Kidney (tissue), 13 donors: ENCODE measurements at regions not wholly inside any gene's neighbourhood (a gene's known extent, or its start where the extent isn't known, plus 50 kb on each side); places are given as distances from the start of the nearest gene placed in this dataset.

Experiments
- DNase-seq, 5 donors: peaks; one replicate each; pipeline ENCODE4 v3.0.0-alpha.2; 2013 to 2020
- FAIRE-seq: peaks from 2 replicates; lab custom pipeline; 2012; peaks lifted over from hg19 to GRCh38; lab: Jason Lieb, UNC
- H3K27ac ChIP-seq, 2 donors: one replicate each; pipeline ENCODE4 v1.7.0; 2013; ENCODE audit warnings: low read depth in 2 of 2, low read length in 2 of 2, inconsistent platforms in 1 of 2
- H3K27me3 ChIP-seq: one replicate; pipeline ENCODE4 v1.7.1; 2013; ENCODE audit warnings: low read length, inconsistent platforms; ENCODE audit not compliant: control insufficient read depth, insufficient read depth
- H3K36me3 ChIP-seq, 3 donors: one replicate each; pipeline versions ENCODE4 v1.7.0 to v1.7.1; 2013; ENCODE audit warnings: low read length in 3 of 3, control low read depth in 1 of 3, inconsistent platforms in 1 of 3; ENCODE audit not compliant: insufficient read depth in 3 of 3, control insufficient read depth in 2 of 3
- H3K4me1 ChIP-seq, 3 donors: one replicate each; pipeline versions ENCODE4 v1.7.0 to v1.7.1; 2013; ENCODE audit warnings: low read length in 3 of 3, inconsistent platforms in 1 of 3, low read depth in 1 of 3; ENCODE audit not compliant: control insufficient read depth in 2 of 3, insufficient read depth in 2 of 3
- H3K4me3 ChIP-seq, 3 donors: one replicate each; pipeline versions ENCODE4 v1.7.0 to v1.8.1; 2013; ENCODE audit warnings: low read length in 3 of 3, control low read depth in 1 of 3, inconsistent platforms in 1 of 3
- H3K9ac ChIP-seq, 3 donors: one replicate each; pipeline versions ENCODE4 v1.7.0 to v1.7.1; 2013; ENCODE audit warnings: low read length in 3 of 3, control low read depth in 1 of 3, inconsistent platforms in 1 of 3
- H3K9me3 ChIP-seq, 3 donors: one replicate each; pipeline versions ENCODE4 v1.7.0 to v1.7.1; 2013; ENCODE audit warnings: low read length in 3 of 3, control low read depth in 1 of 3, inconsistent platforms in 1 of 3; ENCODE audit not compliant: control insufficient read depth in 2 of 3, insufficient read depth in 1 of 3
- intact Hi-C: fragments of 100-400 bp; cut with DNase I; formaldehyde crosslinking; loops from one replicate; pipeline ENCODE4 v1.11.1; 2022
- TF ChIP-seq, protein P1 (sequence below): IDR thresholded peaks from 3 replicates; pipeline ENCODE4 v1.5.1; 2012; ENCODE audit warnings: mild to moderate bottlenecking, moderate library complexity, borderline replicate concordance; ENCODE audit not compliant: insufficient read depth; ENCODE audit errors: extremely low read depth
- donor health status: control.
- donor health status: control.
- donor health status: control.
- donor health status: control.
- donor health status: control.
- donor health status: DM: yes; HTN: yes; CAD: no.
- donor health status: Normal renal cell carcinoma (clear cell type).

DNA sequence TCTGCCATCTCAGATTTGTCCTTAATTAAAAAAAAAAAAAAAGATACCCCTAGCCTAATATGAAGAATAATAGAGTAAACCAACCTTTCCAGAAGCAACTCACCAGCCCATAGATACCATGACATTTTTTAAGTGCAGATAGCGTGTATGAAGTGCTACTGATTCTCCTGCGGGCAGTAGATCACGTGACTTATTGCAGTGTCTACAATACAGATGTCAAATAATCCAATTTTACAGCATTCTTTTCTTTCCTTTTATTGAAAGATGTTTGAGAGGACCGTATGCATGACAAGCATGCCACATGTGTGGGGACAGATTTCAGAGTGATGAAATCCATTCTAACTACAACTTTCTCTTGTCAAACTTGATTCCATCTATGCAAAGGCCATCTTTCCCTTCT, 232.9 kb upstream of the SP4 start:
- intact Hi-C loops = no loop called here
- FAIRE-seq (no peak), DNase-seq (no peak)
- no peak overlapping the region for H3K4me3 ChIP-seq
- no peaks in the 10 kb centered on the region for H3K36me3 ChIP-seq
- no peaks in the 10 kb centered on the region for H3K27me3 ChIP-seq
- TF ChIP-seq, protein P1, sequence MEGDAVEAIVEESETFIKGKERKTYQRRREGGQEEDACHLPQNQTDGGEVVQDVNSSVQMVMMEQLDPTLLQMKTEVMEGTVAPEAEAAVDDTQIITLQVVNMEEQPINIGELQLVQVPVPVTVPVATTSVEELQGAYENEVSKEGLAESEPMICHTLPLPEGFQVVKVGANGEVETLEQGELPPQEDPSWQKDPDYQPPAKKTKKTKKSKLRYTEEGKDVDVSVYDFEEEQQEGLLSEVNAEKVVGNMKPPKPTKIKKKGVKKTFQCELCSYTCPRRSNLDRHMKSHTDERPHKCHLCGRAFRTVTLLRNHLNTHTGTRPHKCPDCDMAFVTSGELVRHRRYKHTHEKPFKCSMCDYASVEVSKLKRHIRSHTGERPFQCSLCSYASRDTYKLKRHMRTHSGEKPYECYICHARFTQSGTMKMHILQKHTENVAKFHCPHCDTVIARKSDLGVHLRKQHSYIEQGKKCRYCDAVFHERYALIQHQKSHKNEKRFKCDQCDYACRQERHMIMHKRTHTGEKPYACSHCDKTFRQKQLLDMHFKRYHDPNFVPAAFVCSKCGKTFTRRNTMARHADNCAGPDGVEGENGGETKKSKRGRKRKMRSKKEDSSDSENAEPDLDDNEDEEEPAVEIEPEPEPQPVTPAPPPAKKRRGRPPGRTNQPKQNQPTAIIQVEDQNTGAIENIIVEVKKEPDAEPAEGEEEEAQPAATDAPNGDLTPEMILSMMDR = no peak
- no peaks in the 10 kb centered on the region for H3K4me1 ChIP-seq
- H3K27ac ChIP-seq = no peak overlapping the region
- no peak overlapping the region for H3K9ac ChIP-seq
- H3K9me3 ChIP-seq = no peaks in the 10 kb centered on the region

DNA sequence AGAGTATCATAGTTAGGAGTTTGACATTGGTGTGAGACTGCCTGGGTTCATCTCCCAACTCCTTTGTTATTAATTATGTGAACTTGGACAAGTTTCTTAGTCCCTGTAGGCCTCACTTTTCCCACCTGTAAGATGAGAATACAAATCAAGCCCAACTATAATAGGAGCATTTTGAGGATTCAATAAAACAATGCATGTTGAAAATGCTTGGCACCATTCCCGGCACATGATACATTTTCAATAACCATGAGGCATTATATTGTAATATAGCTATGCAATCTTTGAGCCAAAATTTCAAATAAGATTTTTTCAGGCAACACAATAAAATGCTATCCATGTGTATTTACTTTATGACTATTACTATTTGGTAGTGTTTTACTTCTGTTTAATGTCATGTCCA, 229.0 kb upstream of the SP4 start:
- TF ChIP-seq, protein P1 = no peak
- no peaks in the 10 kb centered on the region for H3K9me3 ChIP-seq
- H3K9ac ChIP-seq = no peak overlapping the region
- H3K4me3 ChIP-seq = no peak overlapping the region
- no peak overlapping the region for H3K27ac ChIP-seq
- no peaks in the 10 kb centered on the region for H3K36me3 ChIP-seq
- FAIRE-seq = no peak
- DNase-seq = no peak
- intact Hi-C loops = no loop called here
- H3K27me3 ChIP-seq = no peaks in the 10 kb centered on the region
- no peaks in the 10 kb centered on the region for H3K4me1 ChIP-seq

DNA sequence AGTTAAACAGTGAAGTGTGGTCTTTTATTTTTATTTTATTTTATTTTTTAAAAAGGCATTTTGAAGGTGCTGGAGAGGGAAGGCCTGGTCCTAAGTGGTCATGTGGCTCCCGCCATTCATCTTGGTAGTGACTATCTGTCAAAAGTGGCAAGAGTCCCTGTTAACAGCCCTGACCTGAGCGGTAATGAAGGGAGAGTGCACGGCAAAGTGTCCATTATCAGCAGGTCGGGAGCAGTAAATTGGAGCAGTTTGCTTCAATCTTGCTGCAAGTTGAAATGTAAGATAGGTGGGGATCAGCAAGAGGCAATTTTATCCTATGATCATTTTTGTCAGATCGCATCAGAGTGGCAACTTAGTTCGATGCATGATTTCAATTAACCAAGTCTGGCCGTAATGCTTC, 227.4 kb upstream of the SP4 start:
- DNase-seq = peak in 1 of 5 donors; percentile 1
- TF ChIP-seq, protein P1 = no peak
- H3K27me3 ChIP-seq = no peaks in the 10 kb centered on the region
- no peaks in the 10 kb centered on the region for H3K36me3 ChIP-seq
- H3K9ac ChIP-seq = no peak overlapping the region
- intact Hi-C loops = no loop called here
- H3K4me1 ChIP-seq = no peaks in the 10 kb centered on the region
- H3K9me3 ChIP-seq = no peaks in the 10 kb centered on the region
- FAIRE-seq = no peak
- no peak overlapping the region for H3K4me3 ChIP-seq
- no peak overlapping the region for H3K27ac ChIP-seq

DNA sequence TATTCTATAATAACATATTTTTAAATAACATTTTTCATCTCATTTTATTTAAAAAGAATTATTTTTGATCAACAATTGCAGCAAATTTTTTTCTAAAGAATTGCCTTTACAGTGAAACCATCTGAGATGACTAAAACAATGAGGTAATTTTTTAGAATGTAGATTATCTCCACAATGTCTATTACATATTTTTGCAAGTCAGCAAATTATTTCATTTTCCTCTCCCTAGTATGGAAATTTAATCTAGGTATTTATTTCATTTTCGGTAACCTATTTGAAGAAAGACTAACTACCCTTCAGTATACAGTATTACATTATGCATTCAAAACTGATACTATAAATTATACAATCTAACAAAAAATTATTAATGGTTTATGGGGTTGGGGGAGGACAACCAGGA, 213.2 kb upstream of the SP4 start:
- TF ChIP-seq, protein P1 = no peak
- no peak overlapping the region for H3K4me3 ChIP-seq
- H3K27ac ChIP-seq = no peak overlapping the region
- H3K9me3 ChIP-seq = no peaks in the 10 kb centered on the region
- intact Hi-C loops = no loop called here
- no peaks in the 10 kb centered on the region for H3K27me3 ChIP-seq
- no peak for DNase-seq
- no peak overlapping the region for H3K9ac ChIP-seq
- no peaks in the 10 kb centered on the region for H3K36me3 ChIP-seq
- FAIRE-seq = peak; percentile 70
- no peaks in the 10 kb centered on the region for H3K4me1 ChIP-seq
